Tibial nerve (tissue), 4 donors: ENCODE measurements at regions not wholly inside any gene's neighbourhood (a gene's known extent, or its start where the extent isn't known, plus 50 kb on each side); places are given as distances from the start of the nearest gene placed in this dataset.

ENCODE experiments used
- DNase-seq, 2 donors: peaks; one replicate each; pipeline ENCODE4 v3.0.0-alpha.2; 2019; ENCODE audit warnings: low spot score in 2 of 2
- H3K27ac ChIP-seq, 4 donors: fragments of 200-600 bp; sonication (generic) in 3 of 4; one replicate each; pipeline ENCODE4 v1.5.1; 2017 to 2019; ENCODE audit warnings: mild to moderate bottlenecking in 1 of 4
- H3K27me3 ChIP-seq, 2 donors: fragments of 200-600 bp; sonication (generic) in 1 of 2; one replicate each; pipeline versions ENCODE4 v1.5.1 to v1.6.0; 2017 to 2019
- H3K36me3 ChIP-seq, 3 donors: fragments of 200-600 bp; sonication (generic); one replicate each; pipeline ENCODE4 v1.5.1; 2018 to 2019
- H3K4me1 ChIP-seq, 4 donors: fragments of 200-600 bp; sonication (generic) in 3 of 4; one replicate each; pipeline ENCODE4 v1.5.1; 2017 to 2019
- H3K4me3 ChIP-seq, 4 donors: fragments of 200-600 bp; sonication (generic) in 3 of 4; one replicate each; pipeline ENCODE4 v1.5.1; 2017 to 2019; ENCODE audit warnings: mild to moderate bottlenecking in 1 of 4, moderate library complexity in 1 of 4
- H3K9me3 ChIP-seq, 4 donors: fragments of 200-600 bp; sonication (generic) in 3 of 4; one replicate each; pipeline ENCODE4 v1.5.1; 2017 to 2019
- EP300 ChIP-seq, 2 donors: sonication (generic); formaldehyde crosslinking; IDR thresholded peaks; one replicate each; pipeline ENCODE4 v1.6.1; 2017; ENCODE audit warnings: antibody characterized with exemption in 2 of 2, mild to moderate bottlenecking in 1 of 2
- POLR2A ChIP-seq, 2 donors: fragments of 450-650 bp; IDR thresholded peaks; one replicate each; pipeline ENCODE4 v1.6.1; 2017; ENCODE audit warnings: antibody characterized with exemption in 2 of 2, mild to moderate bottlenecking in 2 of 2, moderate library complexity in 2 of 2
- WGBS, 2 donors: methylation state at CpG; one replicate each; pipeline ENCODE4 v1.1.5; 2018; 5-methylcytosine and 5-hydroxymethylcytosine counted together
- TF ChIP-seq, protein P1 (sequence below), 5 experiments: fragments of 200-600 bp in 3 of 5; fragments of 450-650 bp in 2 of 5; sonication (generic) in 3 of 5; IDR thresholded peaks; one replicate each; pipeline ENCODE4 v1.5.1; 2016 to 2019; ENCODE audit warnings: antibody characterized with exemption in 5 of 5, mild to moderate bottlenecking in 3 of 5, moderate library complexity in 2 of 5

DNA sequence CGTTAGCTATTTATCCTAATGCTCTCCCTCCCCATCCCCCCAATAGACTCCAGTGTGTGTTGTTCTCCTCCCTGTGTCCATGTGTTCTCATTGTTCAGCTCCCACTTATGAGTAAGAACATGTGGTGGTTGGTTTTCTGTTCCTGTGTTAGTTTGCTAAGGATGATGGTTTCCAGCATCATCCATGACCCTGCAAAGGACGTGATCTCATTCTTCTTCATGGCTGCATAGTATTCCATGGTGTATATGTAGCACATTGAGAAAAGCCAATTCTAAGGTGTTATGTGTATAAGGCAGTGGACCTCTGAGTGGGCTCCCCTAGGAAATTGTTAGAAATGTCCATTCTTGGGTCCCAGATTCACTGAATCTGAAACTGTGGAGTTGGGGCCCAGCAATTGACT is 103.1 kb upstream of the MYO10 start:
- Histone ChIP-seq H3K4me3 (no peak overlapping the region), H3K27me3 (no peaks in the 10 kb centered on the region), H3K4me1 (no peaks in the 10 kb centered on the region), H3K27ac (no peak overlapping the region), H3K36me3 (no peaks in the 10 kb centered on the region), H3K9me3 (no peaks in the 10 kb centered on the region)
- no peak for DNase-seq
- WGBS, 2 donors = 88 to 92% methylated on average over 2 of the region's 2 CpGs
- TF ChIP-seq EP300 (IDR thresholded peaks at IDR 0.05) (no peak), POLR2A (IDR thresholded peaks at IDR 0.05) (no peak)
- TF ChIP-seq, protein P1, sequence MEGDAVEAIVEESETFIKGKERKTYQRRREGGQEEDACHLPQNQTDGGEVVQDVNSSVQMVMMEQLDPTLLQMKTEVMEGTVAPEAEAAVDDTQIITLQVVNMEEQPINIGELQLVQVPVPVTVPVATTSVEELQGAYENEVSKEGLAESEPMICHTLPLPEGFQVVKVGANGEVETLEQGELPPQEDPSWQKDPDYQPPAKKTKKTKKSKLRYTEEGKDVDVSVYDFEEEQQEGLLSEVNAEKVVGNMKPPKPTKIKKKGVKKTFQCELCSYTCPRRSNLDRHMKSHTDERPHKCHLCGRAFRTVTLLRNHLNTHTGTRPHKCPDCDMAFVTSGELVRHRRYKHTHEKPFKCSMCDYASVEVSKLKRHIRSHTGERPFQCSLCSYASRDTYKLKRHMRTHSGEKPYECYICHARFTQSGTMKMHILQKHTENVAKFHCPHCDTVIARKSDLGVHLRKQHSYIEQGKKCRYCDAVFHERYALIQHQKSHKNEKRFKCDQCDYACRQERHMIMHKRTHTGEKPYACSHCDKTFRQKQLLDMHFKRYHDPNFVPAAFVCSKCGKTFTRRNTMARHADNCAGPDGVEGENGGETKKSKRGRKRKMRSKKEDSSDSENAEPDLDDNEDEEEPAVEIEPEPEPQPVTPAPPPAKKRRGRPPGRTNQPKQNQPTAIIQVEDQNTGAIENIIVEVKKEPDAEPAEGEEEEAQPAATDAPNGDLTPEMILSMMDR (IDR thresholded peaks at IDR 0.05) = no peak

DNA sequence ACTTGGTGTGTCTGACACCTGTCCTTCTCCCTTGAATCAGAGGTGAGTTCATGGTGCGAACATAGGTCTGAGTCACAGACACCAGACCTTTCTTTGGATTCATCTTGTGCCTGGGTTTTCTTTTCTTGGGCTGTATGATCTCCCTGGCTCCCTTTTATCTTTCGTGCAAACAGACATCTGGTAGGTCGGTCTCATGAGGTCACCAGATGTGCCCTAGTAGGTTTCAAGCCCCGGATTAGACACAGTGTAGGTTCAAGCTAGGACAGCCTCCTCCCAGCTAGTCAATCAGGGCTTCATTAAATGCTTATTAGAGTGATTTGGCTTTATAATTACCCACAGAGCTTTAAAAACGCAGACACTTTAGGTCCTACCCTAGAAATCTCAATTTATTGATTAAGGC is 106.0 kb upstream of the MYO10 start:
- H3K4me1 ChIP-seq = no peaks in the 10 kb centered on the region
- TF ChIP-seq, protein P1 (IDR thresholded peaks at IDR 0.05) = no peak
- TF ChIP-seq EP300 (IDR thresholded peaks at IDR 0.05) (no peak), POLR2A (IDR thresholded peaks at IDR 0.05) (no peak)
- no peaks in the 10 kb centered on the region for H3K9me3 ChIP-seq
- no peaks in the 10 kb centered on the region for H3K27me3 ChIP-seq
- 81 to 85% methylated on average over 5 of the region's 5 CpGs for WGBS, 2 donors
- no peak overlapping the region for H3K4me3 ChIP-seq
- H3K27ac ChIP-seq = no peak overlapping the region
- H3K36me3 ChIP-seq = no peaks in the 10 kb centered on the region
- no peak for DNase-seq

DNA sequence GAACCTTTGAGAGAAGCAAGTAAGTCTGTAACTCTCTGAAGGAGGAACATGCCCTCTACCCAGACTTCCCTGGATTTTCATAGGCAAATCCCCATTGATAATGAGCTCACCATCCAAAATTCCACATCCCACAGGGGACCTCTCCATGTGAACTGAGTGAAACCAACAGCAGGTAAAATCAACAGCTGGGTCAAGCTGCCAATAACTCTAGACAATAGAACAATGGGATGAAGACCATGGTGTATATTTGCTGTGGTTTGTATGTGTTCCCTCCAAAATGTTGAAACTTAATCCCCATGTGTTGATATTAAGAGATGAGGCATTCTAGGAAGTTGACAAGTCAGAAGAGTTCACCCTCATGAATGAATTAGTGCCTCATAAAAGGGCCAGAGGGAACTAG is 110.2 kb upstream of the MYO10 start:
- H3K4me1 ChIP-seq = no peaks in the 10 kb centered on the region
- H3K4me3 ChIP-seq = no peak overlapping the region
- no peaks in the 10 kb centered on the region for H3K9me3 ChIP-seq
- H3K27me3 ChIP-seq = no peaks in the 10 kb centered on the region
- H3K36me3 ChIP-seq = no peaks in the 10 kb centered on the region
- H3K27ac ChIP-seq = no peak overlapping the region
- TF ChIP-seq POLR2A (IDR thresholded peaks at IDR 0.05) = no peak
- TF ChIP-seq, protein P1 (IDR thresholded peaks at IDR 0.05) = no peak
- TF ChIP-seq EP300 (IDR thresholded peaks at IDR 0.05) = no peak
- no peak for DNase-seq

DNA sequence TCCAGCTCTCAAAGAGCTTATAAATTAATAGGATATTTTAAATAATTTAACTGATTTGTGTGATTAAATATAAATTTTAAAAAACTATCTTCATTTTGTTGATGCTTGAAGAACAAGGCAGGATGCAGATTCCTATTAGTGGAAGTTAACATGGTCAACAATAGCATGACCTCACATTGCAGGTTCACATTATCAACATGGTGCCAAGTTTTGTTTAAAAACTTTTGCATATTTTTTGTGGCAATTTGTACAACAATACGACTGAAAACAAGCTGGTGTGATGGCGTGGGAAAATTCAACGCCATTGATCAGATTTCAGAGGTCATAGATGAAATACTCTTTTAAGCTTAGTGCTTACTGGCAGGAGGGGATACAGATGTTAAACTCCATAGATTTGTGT is 114.1 kb upstream of the MYO10 start:
- Histone ChIP-seq H3K27me3 (no peaks in the 10 kb centered on the region), H3K9me3 (no peaks in the 10 kb centered on the region), H3K27ac (no peak overlapping the region), H3K4me3 (no peak overlapping the region), H3K4me1 (no peaks in the 10 kb centered on the region), H3K36me3 (no peaks in the 10 kb centered on the region)
- no peak for DNase-seq
- TF ChIP-seq, protein P1 (IDR thresholded peaks at IDR 0.05) = no peak
- TF ChIP-seq POLR2A (IDR thresholded peaks at IDR 0.05) (no peak), EP300 (IDR thresholded peaks at IDR 0.05) (no peak)
- WGBS, 2 donors = 75 to 77% methylated on average over 3 of the region's 3 CpGs

DNA sequence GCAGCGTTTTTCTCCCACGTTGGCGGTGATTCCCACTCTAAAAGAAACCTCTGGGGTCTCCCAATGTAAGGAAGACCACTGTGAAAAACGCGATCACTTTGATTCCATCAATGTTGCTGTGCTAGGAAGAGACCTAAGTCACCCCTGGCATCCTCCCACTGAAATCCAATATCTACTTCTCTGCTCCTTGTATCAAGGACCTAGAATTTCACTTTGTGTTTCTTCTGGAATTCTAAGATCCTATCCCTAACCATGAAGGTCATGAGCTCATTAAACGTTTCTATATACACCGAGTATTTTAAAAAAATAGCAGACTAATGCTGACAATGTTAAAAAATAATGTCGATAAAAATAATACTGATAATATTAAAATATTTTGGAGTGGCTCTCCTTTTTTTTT is 118.8 kb upstream of the MYO10 start:
- TF ChIP-seq, protein P1 (IDR thresholded peaks at IDR 0.05) = no peak
- TF ChIP-seq POLR2A (IDR thresholded peaks at IDR 0.05) (no peak), EP300 (IDR thresholded peaks at IDR 0.05) (no peak)

More for the DNA sequence above, 118.8 kb upstream of the MYO10 start:
- H3K27me3 ChIP-seq = no peaks in the 10 kb centered on the region
- H3K4me1 ChIP-seq = peaks cover 0 to 7% (median 0%) of the 10 kb centered on the region in 4 donors
- no peaks in the 10 kb centered on the region for H3K9me3 ChIP-seq
- DNase-seq = no peak
- H3K36me3 ChIP-seq = no peaks in the 10 kb centered on the region
- no peak overlapping the region for H3K27ac ChIP-seq
- H3K4me3 ChIP-seq = no peak overlapping the region
- 76 to 87% methylated on average over 8 of the region's 8 CpGs for WGBS, 2 donors
